H1 (cell line): ENCODE measurements at regions not wholly inside any gene's neighbourhood (a gene's known extent, or its start where the extent isn't known, plus 50 kb on each side); places are given as distances from the start of the nearest gene placed in this dataset.

Experiments used
- CTCF ChIA-PET: fragments of 300-600 bp; sonication (Branson Sonifier 250); formaldehyde crosslinking; loops from one replicate; lab custom pipeline; 2021; ENCODE audit not compliant: partially characterized antibody; lab: Charles Lee
- POLR2A ChIA-PET: fragments of 300-600 bp; sonication (Branson Sonifier 250); formaldehyde crosslinking; loops from one replicate; lab custom pipeline; 2021; ENCODE audit warnings: inconsistent platforms; ENCODE audit not compliant: partially characterized antibody; lab: Charles Lee
- DNase-seq, 2 experiments: peaks; one replicate each; pipeline versions ENCODE4 v3.0.0 to v3.0.0-alpha.2; 2010 to 2022; ENCODE audit warnings: low spot score in 2 of 2, low read depth in 1 of 2, mixed read lengths in 1 of 2
- FAIRE-seq: peaks from 2 replicates; lab custom pipeline; 2011; peaks lifted over from hg19 to GRCh38; lab: Jason Lieb, UNC
- H2AFZ ChIP-seq: 2 replicates; pipeline ENCODE4 v1.8.1; 2012; ENCODE audit warnings: low read length, inconsistent platforms
- H2AK5ac ChIP-seq: 2 replicates; pipeline ENCODE4 v1.6.1; 2013; ENCODE audit warnings: low read depth, low read length
- H2BK120ac ChIP-seq: replicated peaks from 2 replicates; pipeline ENCODE3; 2013; ENCODE audit warnings: low read depth, low read length, inconsistent platforms
- H2BK12ac ChIP-seq: 2 replicates; pipeline ENCODE4 v1.6.1; 2013; ENCODE audit warnings: low read depth, low read length
- H2BK15ac ChIP-seq: 2 replicates; pipeline ENCODE4 v1.6.1; 2013; ENCODE audit warnings: low read length
- H2BK20ac ChIP-seq: 2 replicates; pipeline ENCODE4 v1.6.1; 2013; ENCODE audit warnings: low read length
- H2BK5ac ChIP-seq: 2 replicates; pipeline ENCODE4 v1.6.1; 2013; ENCODE audit warnings: low read depth, low read length
- H3K14ac ChIP-seq: 2 replicates; pipeline ENCODE4 v1.6.1; 2013; ENCODE audit warnings: inconsistent platforms; ENCODE audit not compliant: insufficient read length
- H3K18ac ChIP-seq: 2 replicates; pipeline ENCODE4 v1.6.1; 2013; ENCODE audit warnings: low read length; ENCODE audit errors: extremely low read depth
- H3K23ac ChIP-seq: 2 replicates; pipeline ENCODE4 v1.6.1; 2013; ENCODE audit warnings: inconsistent platforms; ENCODE audit not compliant: insufficient read length
- H3K23me2 ChIP-seq: 2 replicates; pipeline ENCODE4 v1.6.1; 2013; ENCODE audit warnings: low read depth, low read length
- H3K27ac ChIP-seq: 2 replicates; pipeline ENCODE4 v1.6.1; 2011; ENCODE audit warnings: low read depth, low read length, inconsistent platforms
- H3K27me3 ChIP-seq, 4 experiments: replicated peaks in 1 of 4; 1 replicate in 1 of 4; 2 replicates in 3 of 4; pipeline versions ENCODE4 v1.6.1 to v1.8.1; 2011 to 2013; ENCODE audit warnings: low read length in 3 of 4, mild to moderate bottlenecking in 3 of 4, inconsistent platforms in 2 of 4, mixed read lengths in 2 of 4, moderate library complexity in 1 of 4; ENCODE audit not compliant: control insufficient read depth in 3 of 4, insufficient read depth in 3 of 4; ENCODE audit errors: extremely low read depth in 1 of 4
- H3K36me3 ChIP-seq, 4 experiments: 2 replicates each; pipeline versions ENCODE4 v1.6.1 to v1.8.1; 2011 to 2013; ENCODE audit warnings: mild to moderate bottlenecking in 4 of 4, low read length in 3 of 4, moderate library complexity in 2 of 4, control low read depth in 1 of 4, inconsistent platforms in 1 of 4; ENCODE audit not compliant: insufficient read depth in 4 of 4, control insufficient read depth in 2 of 4
- H3K4ac ChIP-seq: replicated peaks from 2 replicates; pipeline ENCODE3; 2013; ENCODE audit warnings: low read length, low read depth, mixed read lengths, inconsistent platforms; ENCODE audit not compliant: insufficient read length
- H3K4me1 ChIP-seq, 4 experiments: replicated peaks in 1 of 4; 1 replicate in 1 of 4; 2 replicates in 3 of 4; pipeline versions ENCODE4 v1.6.1 to v1.8.1; 2011 to 2013; ENCODE audit warnings: low read length in 3 of 4, inconsistent platforms in 2 of 4, mixed read lengths in 1 of 4; ENCODE audit not compliant: insufficient read depth in 4 of 4, control insufficient read depth in 3 of 4
- H3K4me2 ChIP-seq, 2 experiments: 2 replicates each; pipeline versions ENCODE4 v1.6.1 to v1.8.1; 2011 to 2013; ENCODE audit warnings: low read depth in 2 of 2, low read length in 2 of 2, control low read depth in 1 of 2, inconsistent platforms in 1 of 2, mild to moderate bottlenecking in 1 of 2; ENCODE audit not compliant: insufficient read depth in 1 of 2
- H3K4me3 ChIP-seq, 4 experiments: fragments of 200-600, 300-600 bp in 1 of 4; sonication (generic), shearing (Covaris generic), sonication (Bioruptor Twin) in 1 of 4; 2 replicates each; pipeline versions ENCODE4 v1.5.1 to v1.8.1; 2011 to 2016; ENCODE audit warnings: low read length in 4 of 4, low read depth in 3 of 4, control low read depth in 2 of 4, inconsistent platforms in 2 of 4, mild to moderate bottlenecking in 2 of 4, mixed read lengths in 1 of 4, moderate library complexity in 1 of 4; ENCODE audit not compliant: insufficient read depth in 2 of 4; ENCODE audit errors: extremely low read depth in 1 of 4
- H3K56ac ChIP-seq: replicated peaks from 2 replicates; pipeline ENCODE3; 2013; ENCODE audit warnings: low read depth, mild to moderate bottlenecking, mixed read lengths, low read length, inconsistent platforms; ENCODE audit not compliant: insufficient read length
- H3K79me1 ChIP-seq: 2 replicates; pipeline ENCODE4 v1.6.1; 2013; ENCODE audit warnings: low read depth, low read length, control low read depth
- H3K79me2 ChIP-seq, 2 experiments: 2 replicates each; pipeline versions ENCODE4 v1.6.1 to v1.8.1; 2012 to 2013; ENCODE audit warnings: low read length in 2 of 2, mild to moderate bottlenecking in 2 of 2, inconsistent platforms in 1 of 2; ENCODE audit not compliant: insufficient read depth in 2 of 2, control insufficient read depth in 1 of 2
- H3K9ac ChIP-seq, 4 experiments: replicated peaks in 1 of 4; 1 replicate in 1 of 4; 2 replicates in 3 of 4; pipeline versions ENCODE4 v1.6.1 to v1.8.1; 2011 to 2013; ENCODE audit warnings: low read depth in 3 of 4, low read length in 3 of 4, control low read depth in 2 of 4, mild to moderate bottlenecking in 2 of 4, moderate library complexity in 2 of 4, inconsistent platforms in 1 of 4; ENCODE audit errors: extremely low read depth in 1 of 4
- H3K9me3 ChIP-seq, 2 experiments: 2 replicates each; pipeline versions ENCODE4 v1.6.1 to v1.8.1; 2012 to 2013; ENCODE audit warnings: mild to moderate bottlenecking in 2 of 2, moderate library complexity in 2 of 2, control low read depth in 1 of 2, inconsistent platforms in 1 of 2, low read depth in 1 of 2, low read length in 1 of 2, mixed read lengths in 1 of 2; ENCODE audit not compliant: insufficient read depth in 2 of 2
- H4K20me1 ChIP-seq, 2 experiments: replicated peaks in 1 of 2; 2 replicates each; pipeline versions ENCODE3 to v1.8.1; 2011 to 2013; ENCODE audit warnings: inconsistent platforms in 2 of 2, low read length in 2 of 2, mild to moderate bottlenecking in 1 of 2; ENCODE audit not compliant: insufficient read depth in 2 of 2, control insufficient read depth in 1 of 2
- H4K5ac ChIP-seq: 2 replicates; pipeline ENCODE4 v1.6.1; 2013; ENCODE audit warnings: low read length, low read depth, mixed read lengths, inconsistent platforms; ENCODE audit not compliant: insufficient read length
- H4K8ac ChIP-seq: 2 replicates; pipeline ENCODE4 v1.8.0; 2013; ENCODE audit warnings: mild to moderate bottlenecking, moderate library complexity, low read length, inconsistent platforms; ENCODE audit not compliant: insufficient read depth; ENCODE audit errors: extremely low read depth
- H4K91ac ChIP-seq: replicated peaks from 2 replicates; pipeline ENCODE3; 2013; ENCODE audit warnings: low read length, mixed read lengths, inconsistent platforms; ENCODE audit not compliant: insufficient read length
- BCL11A ChIP-seq, 2 experiments: IDR thresholded peaks; one replicate each; pipeline ENCODE4 v1.6.1; 2011; ENCODE audit warnings: low read depth in 2 of 2, low read length in 2 of 2, mild to moderate bottlenecking in 2 of 2
- BRCA1 ChIP-seq: IDR thresholded peaks from 2 replicates; pipeline ENCODE4 v1.6.1; 2012; ENCODE audit warnings: low read depth, low read length, improper control_type of control experiment
- CBX8 ChIP-seq: fragments of 300-800, 300-1000 bp; sonication (generic); IDR thresholded peaks from 2 replicates; pipeline ENCODE4 v1.7.1; 2016; ENCODE audit warnings: low read depth, low read length, borderline replicate concordance
- CHD2 ChIP-seq: IDR thresholded peaks from 2 replicates; pipeline ENCODE4 v1.6.1; 2012; ENCODE audit warnings: low read length, improper control_type of control experiment
- CREB1 ChIP-seq: IDR thresholded peaks from 2 replicates; pipeline ENCODE4 v1.6.1; 2012; ENCODE audit warnings: inconsistent platforms
- EP300 ChIP-seq, 2 experiments: IDR thresholded peaks; 1 replicate in 1 of 2; 2 replicates in 1 of 2; pipeline ENCODE4 v1.6.1; 2011 to 2012; ENCODE audit warnings: low read depth in 2 of 2, low read length in 2 of 2, mild to moderate bottlenecking in 2 of 2, borderline replicate concordance in 1 of 2, inconsistent platforms in 1 of 2, moderate library complexity in 1 of 2
- HDAC2 ChIP-seq, 2 experiments: fragments of 300-600 bp in 1 of 2; sonication (generic) in 1 of 2; IDR thresholded peaks; 2 replicates each; pipeline ENCODE4 v1.6.1; 2011 to 2012; ENCODE audit warnings: low read depth in 2 of 2, low read length in 2 of 2, mild to moderate bottlenecking in 2 of 2, moderate library complexity in 2 of 2, borderline replicate concordance in 1 of 2, inconsistent platforms in 1 of 2
- JUN ChIP-seq: IDR thresholded peaks from 2 replicates; pipeline ENCODE4 v1.6.1; 2011; ENCODE audit warnings: low read depth, mild to moderate bottlenecking, improper control_type of control experiment, low read length
- RNF2 ChIP-seq: fragments of 200-900, 300-1000 bp; sonication (generic); IDR thresholded peaks from 2 replicates; pipeline ENCODE4 v1.7.1; 2016; ENCODE audit warnings: borderline replicate concordance, low read depth, mild to moderate bottlenecking, antibody characterized with exemption, low read length; ENCODE audit not compliant: poor library complexity, severe bottlenecking; ENCODE audit errors: missing control alignments
- SP2 ChIP-seq: IDR thresholded peaks from 2 replicates; pipeline ENCODE4 v1.6.1; 2012; ENCODE audit warnings: mild to moderate bottlenecking, low read length, inconsistent platforms
- WGBS, 2 experiments: shearing (Covaris generic) in 1 of 2; methylation state at CpG; one replicate each; pipeline versions ENCODE4 v1.1.6 to v1.1.7; 2013 to 2015; ENCODE audit warnings: low lambda C conversion rate in 2 of 2, mixed read lengths in 2 of 2, inconsistent platforms in 1 of 2, low coverage in 1 of 2, missing lambda C conversion rate in 1 of 2; ENCODE audit not compliant: insufficient replicate concordance in 2 of 2, insufficient coverage in 1 of 2, insufficient read length in 1 of 2; ENCODE audit errors: extremely low coverage in 1 of 2, missing lambda C conversion rate in 1 of 2; 5-methylcytosine and 5-hydroxymethylcytosine counted together

- H3K4me1 ChIP-seq = no peaks in the 10 kb centered on the region
- H3K4me3 ChIP-seq = no peak overlapping the region
- no peak overlapping the region for H3K4me2 ChIP-seq
- no peak overlapping the region for H4K5ac ChIP-seq
- no peak for FAIRE-seq
- WGBS, 2 experiments = 86% methylated on average over 3 of the region's 3 CpGs; no CpG with 5 or more reads in 1 of the 2 experiments
- CTCF ChIA-PET = interaction anchor here (1.2 kb wide), 1 partner anchor 10 kb away, joined by 5 read pairs; no protein-coding TSS in a partner anchor
- H3K27me3 ChIP-seq = no peaks in the 10 kb centered on the region
- no peak overlapping the region for H3K4ac ChIP-seq
- H3K36me3 ChIP-seq = no peaks in the 10 kb centered on the region; a peak in 1 of 8 replicates
- no peak overlapping the region for H4K8ac ChIP-seq
- no peak overlapping the region for H2AFZ ChIP-seq
- no peaks in the 10 kb centered on the region for H3K79me1 ChIP-seq
- TF ChIP-seq HDAC2 (IDR thresholded peaks at IDR 0.05; ENCODE audit: borderline replicate concordance in 1 of 2, low read depth in 2 of 2, low read length in 2 of 2) = no peak
- TF ChIP-seq RNF2 = no peak
- TF ChIP-seq CBX8 = no peak
- no peak for TF ChIP-seq CREB1
- TF ChIP-seq SP2 = no peak
- no peak for TF ChIP-seq CHD2
- TF ChIP-seq JUN = no peak
- no peak for TF ChIP-seq EP300 (IDR thresholded peaks at IDR 0.05; ENCODE audit: borderline replicate concordance in 1 of 2, low read depth in 2 of 2, low read length in 2 of 2)
- no peak for TF ChIP-seq BCL11A (IDR thresholded peaks at IDR 0.05; ENCODE audit: low read depth in 2 of 2, low read length in 2 of 2)
- TF ChIP-seq BRCA1 = no peak
- no peak overlapping the region for H2BK15ac ChIP-seq
- no peaks in the 10 kb centered on the region for H3K79me2 ChIP-seq
- H3K18ac ChIP-seq = no peak overlapping the region
- no peaks in the 10 kb centered on the region for H3K9me3 ChIP-seq
- no peak overlapping the region for H4K91ac ChIP-seq
- H3K9ac ChIP-seq = no peak overlapping the region
- H2BK20ac ChIP-seq = no peak overlapping the region
- H2AK5ac ChIP-seq = no peak overlapping the region
- DNase-seq = no peak
- H2BK120ac ChIP-seq = no peak overlapping the region
- H2BK12ac ChIP-seq = no peak overlapping the region
- no peak overlapping the region for H3K27ac ChIP-seq
- POLR2A ChIA-PET = no interaction called here
- no peaks in the 10 kb centered on the region for H3K23me2 ChIP-seq
- no peak overlapping the region for H3K56ac ChIP-seq
- H4K20me1 ChIP-seq = no peaks in the 10 kb centered on the region
- no peak overlapping the region for H2BK5ac ChIP-seq
- no peak overlapping the region for H3K23ac ChIP-seq
- H3K14ac ChIP-seq = no peak overlapping the region
Observed at GRCh38 chr7:49255054-49255453, 330.7 kb downstream of the CDC14C start.
